NCI-H2171 treated with DMSO at 0.1 percent for 48 hours (cell line): ENCODE measurements at regions not wholly inside any gene's neighbourhood (a gene's known extent, or its start where the extent isn't known, plus 50 kb on each side); places are given as distances from the start of the nearest gene placed in this dataset.

ENCODE experiments used
- DNase-seq: peaks from one replicate; lab custom pipeline; 2025; lab: John Stamatoyannopoulos, UW

DNA sequence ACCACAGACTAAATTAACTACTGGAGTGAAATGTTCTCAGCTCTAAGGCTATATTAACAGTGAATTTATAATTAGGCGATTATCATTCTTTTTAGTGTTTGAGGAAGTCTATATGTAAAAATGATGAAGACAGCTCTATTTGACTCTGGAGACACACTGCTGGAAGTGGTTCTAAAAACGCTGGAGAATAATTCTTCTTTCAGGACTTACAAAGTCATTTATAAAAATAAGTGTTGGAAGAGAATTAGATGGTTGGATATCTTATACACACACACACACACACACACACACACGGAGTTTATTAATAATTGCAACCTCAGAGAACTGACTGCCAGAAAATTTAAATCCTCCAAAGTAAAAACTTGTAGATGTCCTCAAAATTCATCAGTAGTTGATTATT lies 1171.3 kb downstream of the EFNB2 start:
- no peak for DNase-seq

DNA sequence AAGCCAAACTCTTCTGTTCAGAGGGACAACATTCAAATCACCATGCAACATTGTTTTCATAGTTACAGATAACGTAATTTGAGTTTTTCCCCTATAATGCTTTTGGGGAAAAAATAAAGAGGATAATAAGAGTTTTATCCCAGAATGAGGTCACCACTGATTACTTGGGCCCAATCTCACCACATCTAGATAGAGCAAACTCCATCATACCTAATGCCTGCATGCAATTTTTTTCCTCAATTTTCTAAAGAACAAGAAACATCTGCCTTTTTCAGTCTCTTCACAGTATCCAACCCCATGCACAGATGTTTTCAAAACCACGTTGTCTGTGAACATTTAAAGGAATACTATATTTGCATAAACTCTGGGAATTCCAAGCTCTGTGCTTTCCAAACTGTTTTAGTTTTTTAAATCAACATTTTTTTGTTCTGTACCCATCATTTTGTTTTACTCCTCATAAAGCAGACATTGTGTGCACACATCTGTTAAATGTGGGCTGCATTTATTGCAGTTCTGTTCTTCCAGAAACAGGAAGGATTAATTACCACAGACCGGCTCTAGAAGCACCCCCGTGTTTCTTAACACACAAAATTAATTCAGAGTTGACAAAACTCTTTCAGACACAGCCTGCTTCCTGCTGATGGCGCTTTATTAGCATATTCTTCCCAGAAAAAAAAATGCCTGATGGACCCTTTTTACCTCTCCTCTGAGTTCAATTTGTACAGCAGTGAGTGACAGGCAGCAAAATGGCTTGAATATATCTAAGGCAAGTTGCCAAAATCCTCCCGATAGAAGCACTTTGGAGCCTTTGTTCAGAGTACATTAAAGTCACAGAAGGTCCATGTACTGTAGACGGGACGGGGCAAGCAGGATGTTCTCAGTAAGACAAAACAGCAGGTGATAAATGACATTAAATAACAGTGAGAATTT lies 1171.9 kb downstream of the EFNB2 start:
- DNase-seq: peak; percentile 89

- no peak for DNase-seq
Observed at GRCh38 chr13:105353654-105354053, 1181.8 kb downstream of the EFNB2 start.

DNA sequence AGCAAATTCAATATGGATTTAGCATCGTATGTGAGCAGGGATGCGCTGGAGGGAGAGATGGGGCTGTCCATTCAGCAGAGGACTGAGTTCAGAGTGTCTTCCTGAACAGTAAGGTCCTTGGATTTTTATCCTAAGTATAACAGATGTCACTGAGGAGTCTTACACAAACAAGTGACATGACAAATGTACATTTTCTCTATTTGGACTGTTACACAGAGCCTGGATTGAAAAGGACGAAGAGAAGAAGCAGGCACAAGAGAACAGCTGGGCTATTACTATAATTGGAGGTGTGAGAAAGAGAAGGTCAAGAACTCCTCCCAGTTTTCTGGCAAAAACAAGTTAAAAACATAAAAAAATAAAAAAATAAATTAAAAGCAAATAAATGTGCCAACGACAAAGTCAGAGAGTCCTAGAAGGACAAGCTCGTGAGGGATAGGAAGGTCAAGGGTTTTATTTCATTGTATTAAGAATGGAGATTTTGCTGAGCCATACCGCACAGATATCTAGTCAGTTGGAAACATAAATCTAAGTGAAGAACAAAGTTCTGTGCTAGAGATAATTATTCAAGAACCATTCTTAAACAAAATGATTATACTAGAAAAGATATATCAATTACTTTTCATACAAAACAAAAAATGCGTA lies 1186.3 kb downstream of the EFNB2 start:
- peak; percentile 4 for DNase-seq

DNA sequence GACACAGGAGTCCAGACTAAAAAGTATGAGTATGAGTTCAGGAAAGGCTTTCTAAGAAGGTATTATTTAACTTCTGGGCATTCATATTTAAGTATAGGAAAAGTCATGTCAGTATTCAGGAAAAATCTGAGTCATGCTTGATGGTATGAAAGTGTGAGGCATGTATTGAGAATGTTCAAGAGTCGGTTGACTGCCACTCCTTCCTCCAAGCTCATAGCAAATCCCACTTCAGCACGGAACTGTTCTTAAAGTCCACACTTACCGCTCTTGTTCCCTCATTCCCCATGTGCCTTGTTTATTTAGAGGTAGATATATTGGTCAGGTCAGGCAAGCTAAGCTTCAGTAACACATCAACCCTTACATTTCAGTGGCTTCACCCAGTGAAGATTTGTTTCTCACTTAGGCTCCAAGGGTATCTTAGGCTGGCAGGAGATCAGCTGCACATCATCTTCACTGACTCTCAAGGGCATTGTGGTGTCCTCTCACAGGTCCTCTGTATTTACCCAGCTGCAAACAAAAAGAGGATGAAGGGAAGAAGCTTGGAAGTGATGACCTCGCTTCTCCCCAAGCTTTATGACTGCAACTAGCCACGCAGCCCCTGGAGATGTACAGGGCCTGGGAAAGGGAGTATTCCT lies 1189.2 kb downstream of the EFNB2 start:
- no peak for DNase-seq

DNA sequence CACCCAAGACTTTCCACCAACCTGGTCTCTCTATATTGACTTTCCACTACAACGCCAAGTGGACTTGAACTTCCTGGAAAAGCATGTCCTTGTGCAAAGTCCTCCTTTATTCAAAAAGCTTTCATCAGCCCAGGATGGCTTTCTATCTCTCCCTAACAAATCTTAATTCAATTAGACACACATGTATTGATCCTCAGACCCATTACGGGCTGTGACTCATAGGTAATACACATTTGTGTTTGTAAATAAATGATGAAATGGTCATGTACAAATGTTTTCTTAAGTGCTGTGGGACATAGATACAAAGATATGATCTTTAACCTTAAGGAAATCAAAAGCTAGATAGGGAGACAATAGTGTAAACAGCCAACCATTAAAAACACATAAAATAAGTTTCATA lies 1189.7 kb downstream of the EFNB2 start:
- no peak for DNase-seq

GRCh38 chr13:105345131-105345530 lies 1190.3 kb downstream of the EFNB2 start:
- DNase-seq: no peak

GRCh38 chr13:105343134-105343806 lies 1192.2 kb downstream of the EFNB2 start:
- no peak for DNase-seq

- no peak for DNase-seq
Observed at GRCh38 chr13:105342281-105342820, 1193.1 kb downstream of the EFNB2 start.

DNA sequence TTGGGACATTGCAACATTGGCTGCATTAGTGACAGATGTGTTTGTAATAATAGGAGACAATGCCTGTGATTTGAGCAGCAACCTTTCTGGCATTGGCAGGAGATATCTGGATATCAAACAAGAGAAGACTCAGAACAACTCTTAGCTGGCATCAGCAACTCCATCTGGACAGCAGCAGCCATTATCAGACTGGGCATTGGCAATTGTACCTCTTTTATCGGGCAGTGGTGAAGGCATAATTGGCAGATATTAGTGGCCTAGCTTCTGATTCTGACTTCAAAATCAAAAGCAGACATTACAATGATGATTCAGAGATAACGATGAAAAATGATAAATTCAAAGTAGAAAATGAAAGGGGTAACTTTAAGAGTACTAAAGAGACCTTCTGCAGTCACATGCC lies 1193.7 kb downstream of the EFNB2 start:
- DNase-seq: peak; percentile 8

DNA sequence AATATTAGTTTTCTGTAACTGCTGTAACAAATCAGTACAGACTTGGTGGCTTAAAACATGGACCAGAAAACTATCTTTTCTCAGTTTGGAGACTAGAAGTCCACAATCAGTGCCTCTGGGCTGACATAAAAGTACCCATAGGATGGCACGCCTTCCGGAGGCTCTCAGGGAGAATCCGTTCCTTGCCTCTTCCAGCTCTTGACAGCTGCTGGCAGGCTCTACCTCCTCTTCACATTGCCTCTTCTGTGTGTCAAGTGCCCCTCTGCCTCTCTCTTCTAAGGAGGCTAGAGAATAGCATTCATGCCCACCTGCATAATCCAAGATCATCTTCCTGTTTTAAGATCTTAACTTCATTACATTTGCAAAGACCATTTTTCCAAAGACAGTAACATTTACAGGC lies 1194.2 kb downstream of the EFNB2 start:
- no peak for DNase-seq

DNA sequence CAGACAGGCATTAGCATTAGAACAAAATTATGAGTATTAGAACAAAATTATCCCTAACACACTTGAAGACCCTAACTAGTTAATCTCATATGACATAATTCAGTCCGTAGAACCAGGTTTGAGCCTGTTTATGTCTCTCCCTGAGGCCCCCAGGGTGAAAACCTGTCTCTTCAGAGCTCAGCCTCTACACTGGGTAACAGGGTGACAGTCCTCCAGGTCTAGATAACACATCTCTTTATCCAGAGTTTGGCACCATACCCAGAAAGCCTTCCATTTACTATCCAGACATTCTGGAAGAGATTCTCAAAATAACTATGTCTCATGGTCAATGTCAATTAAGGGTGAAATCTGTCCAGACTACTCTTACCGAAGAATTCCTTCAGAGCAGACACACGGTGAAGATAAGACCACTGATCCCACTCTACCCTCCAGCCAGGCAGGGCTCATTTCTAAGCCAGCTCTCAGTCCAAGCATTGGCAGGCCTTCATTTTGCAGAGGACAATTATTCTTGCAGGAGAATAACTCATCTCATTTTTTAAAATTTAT lies 1195.3 kb downstream of the EFNB2 start:
- DNase-seq: no peak

DNA sequence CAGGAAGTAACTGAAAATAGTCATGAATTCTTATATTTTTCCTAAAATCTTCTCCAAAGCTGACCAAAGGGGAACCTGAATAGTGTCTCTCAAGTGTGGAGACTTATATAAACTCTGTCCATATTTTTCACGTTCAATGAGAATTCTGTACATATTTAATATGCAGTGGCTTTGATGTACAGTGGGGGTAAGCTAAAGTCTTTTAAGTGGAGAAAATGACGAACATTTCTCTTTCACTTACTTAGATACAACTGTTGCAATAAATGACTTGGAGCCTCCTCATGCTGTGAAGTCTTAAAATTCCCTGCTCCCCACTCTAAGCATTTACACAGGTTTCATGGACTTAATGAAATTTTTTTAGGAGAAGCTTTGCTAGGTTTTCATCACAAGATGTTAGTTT lies 1196.7 kb downstream of the EFNB2 start:
- DNase-seq: no peak

DNA sequence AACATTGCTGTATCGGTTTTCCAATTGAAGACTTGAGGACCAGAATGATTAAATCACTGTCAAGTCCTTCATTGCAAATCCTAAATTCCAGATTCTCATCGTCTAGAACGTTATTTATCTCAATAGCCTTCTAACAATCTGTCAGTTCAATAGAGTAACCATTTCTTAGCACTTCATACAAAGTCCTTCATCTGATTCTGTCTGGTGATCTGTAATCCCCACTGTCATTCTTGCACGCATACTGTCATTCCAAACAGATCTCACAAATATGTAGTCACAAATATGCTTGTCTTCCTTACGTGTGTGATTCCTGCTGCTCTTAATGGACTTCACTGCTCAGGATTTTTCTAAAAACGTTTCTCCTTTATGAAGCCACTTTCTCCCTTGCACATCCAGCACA lies 1197.5 kb downstream of the EFNB2 start:
- DNase-seq: no peak

DNA sequence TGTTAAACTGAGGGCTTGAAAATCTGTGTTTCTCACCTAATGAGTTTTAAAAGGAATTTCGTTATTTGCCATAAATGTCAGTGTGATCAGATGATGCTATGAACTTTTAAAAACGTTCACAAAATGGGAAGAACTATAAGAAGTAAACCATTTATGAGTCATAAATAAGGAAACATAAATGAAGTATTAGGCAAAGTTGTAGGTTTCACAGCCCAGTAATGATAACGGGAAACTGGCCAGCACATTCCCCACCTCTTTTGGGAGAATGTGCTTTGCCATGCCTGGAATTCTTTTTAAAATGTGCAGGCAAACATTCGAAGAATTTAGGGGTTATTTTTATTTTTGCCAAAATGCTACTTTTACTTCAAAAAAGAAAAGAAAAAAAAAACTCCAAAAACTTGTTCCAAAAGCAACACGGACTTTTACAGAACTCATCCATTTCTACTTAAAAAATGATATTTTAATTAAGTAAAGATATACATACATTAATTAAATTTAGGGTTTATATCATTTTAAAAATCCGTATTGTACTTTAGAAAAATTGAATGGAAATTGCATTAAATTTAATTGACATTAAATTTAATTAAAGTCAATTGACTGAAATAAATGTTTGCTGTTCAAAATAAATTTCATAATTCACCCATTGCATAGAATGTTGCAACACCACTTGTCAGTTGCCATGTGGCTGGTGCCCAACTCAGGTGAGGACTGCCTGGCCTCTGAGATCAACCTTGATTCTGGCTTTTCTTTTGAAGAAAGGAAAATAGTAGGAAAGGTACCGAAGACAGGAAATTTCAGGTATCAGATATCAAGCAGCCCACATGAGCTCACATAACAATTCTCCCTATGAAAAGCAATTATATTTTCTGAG lies 1198.5 kb downstream of the EFNB2 start:
- no peak for DNase-seq

- no peak for DNase-seq
Observed at GRCh38 chr13:105334211-105334610, 1201.3 kb downstream of the EFNB2 start.

DNA sequence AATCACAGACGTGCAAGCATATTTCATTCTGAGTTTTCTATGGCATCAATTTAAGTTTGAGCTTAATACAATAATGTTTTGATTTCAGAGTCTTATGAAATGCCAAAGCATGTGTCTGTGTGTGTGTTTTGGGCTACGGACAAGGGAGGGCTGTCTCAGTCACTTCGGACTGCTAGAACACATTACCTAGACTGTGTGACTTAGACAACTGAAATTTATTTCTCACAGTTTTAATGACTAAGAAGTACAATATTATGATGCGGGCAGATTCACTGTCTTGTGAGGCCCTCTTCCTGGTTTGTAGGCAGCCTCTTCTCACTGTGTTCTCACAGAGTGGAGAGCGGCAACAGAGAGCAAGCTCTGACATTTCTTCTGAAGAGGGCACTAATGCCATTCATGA lies 1202.0 kb downstream of the EFNB2 start:
- DNase-seq: no peak

GRCh38 chr13:105329359-105329758 lies 1206.1 kb downstream of the EFNB2 start:
- DNase-seq: no peak

GRCh38 chr13:105328212-105328611 lies 1207.2 kb downstream of the EFNB2 start:
- no peak for DNase-seq

DNA sequence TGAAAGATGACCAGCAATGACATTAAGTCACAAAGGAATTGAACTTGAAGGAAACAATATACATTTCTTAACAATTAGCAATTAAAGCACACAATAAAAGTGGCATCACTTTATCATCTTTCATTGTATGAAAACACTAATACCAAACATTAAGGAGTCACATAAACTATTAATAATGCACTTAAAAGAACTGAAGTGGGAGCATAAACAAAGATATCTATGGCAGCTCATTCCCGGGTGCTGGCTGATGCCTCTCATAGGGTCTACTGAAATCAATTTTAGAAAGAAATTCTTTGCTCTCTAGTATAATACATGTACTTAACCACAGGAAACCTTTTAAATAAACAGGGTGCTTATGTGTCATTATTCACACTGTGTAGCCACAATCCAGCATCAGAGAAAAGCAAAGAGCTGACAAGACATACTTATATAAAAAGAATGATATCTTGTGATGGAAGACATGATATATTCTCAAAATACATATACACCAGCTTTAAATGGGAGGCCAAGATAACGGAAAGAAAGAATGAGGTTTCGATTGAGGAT lies 1207.8 kb downstream of the EFNB2 start:
- no peak for DNase-seq

DNA sequence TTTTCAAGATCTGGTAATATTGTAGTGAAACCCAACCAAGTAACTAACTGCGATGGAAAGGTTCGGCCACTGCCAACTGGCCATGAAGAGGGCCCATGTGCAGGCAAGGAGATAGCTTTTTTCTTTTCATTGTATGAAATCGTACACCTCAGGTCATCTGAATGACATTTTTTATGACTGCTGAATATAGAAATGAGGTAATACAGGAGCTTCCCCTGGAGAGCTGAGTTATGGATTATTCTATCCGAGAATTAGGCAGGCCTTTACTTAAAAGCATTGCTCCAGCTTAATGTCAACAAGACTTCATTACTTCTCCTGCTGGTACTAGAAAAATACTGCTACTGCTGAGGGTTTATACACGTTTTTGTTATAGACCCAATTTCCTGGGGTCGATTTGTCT lies 1215.6 kb downstream of the EFNB2 start:
- DNase-seq: peak; percentile 7
